GM19025 (cell line): ENCODE measurements at regions not wholly inside any gene's neighbourhood (a gene's known extent, or its start where the extent isn't known, plus 50 kb on each side); places are given as distances from the start of the nearest gene placed in this dataset.

Experiments used
- ATAC-seq: cut with Tn5 transposase; IDR thresholded peaks from one replicate; pipeline ENCODE4 v1.9.1; 2021; ENCODE audit warnings: mild to moderate bottlenecking, low read depth, moderate library complexity; ENCODE audit not compliant: unreplicated experiment

- ATAC-seq, result peak; percentile 39
Observed at GRCh38 chrX:134172588-134173259, 64.3 kb upstream of the CCDC160 start.

- ATAC-seq, result no peak
Observed at GRCh38 chrX:134173541-134174272, 63.3 kb upstream of the CCDC160 start.

- no peak for ATAC-seq
Observed at GRCh38 chrX:134174273-134174660, 62.7 kb upstream of the CCDC160 start.

GRCh38 chrX:134174859-134175258, 62.1 kb upstream of the CCDC160 start:
- no peak for ATAC-seq

- no peak for ATAC-seq
Observed at GRCh38 chrX:134177527-134177926, 59.5 kb upstream of the CCDC160 start.

GRCh38 chrX:134180601-134181274, 56.2 kb upstream of the CCDC160 start:
- no peak for ATAC-seq

- no peak for ATAC-seq
Observed at GRCh38 chrX:134181275-134181660, 55.7 kb upstream of the CCDC160 start.

- ATAC-seq, result no peak
Observed at GRCh38 chrX:134183665-134184064, 53.3 kb upstream of the CCDC160 start.

- no peak for ATAC-seq
Observed at GRCh38 chrX:134184936-134185335, 52.0 kb upstream of the CCDC160 start.

GRCh38 chrX:134186362-134187121, 50.4 kb upstream of the CCDC160 start:
- no peak for ATAC-seq
